AG08395 (cell line): ENCODE measurements at regions not wholly inside any gene's neighbourhood (a gene's known extent, or its start where the extent isn't known, plus 50 kb on each side); places are given as distances from the start of the nearest gene placed in this dataset.
"Not testable (repeated sequence)": the region's sequence is repeated elsewhere in the genome, so short reads cannot be mapped to it uniquely, and the experiment has no call there.

Experiments
- DNase-seq: peaks from one replicate; pipeline ENCODE4 v3.0.0; 2012; ENCODE audit warnings: mixed read lengths, low spot score

- DNase-seq = no peak
These were observed 209.0 kb downstream of the RHOU start for GRCh38 chr1:228944296-228944695.

GRCh38 chr1:228944935-228945371, 209.7 kb downstream of the RHOU start:
- DNase-seq = peak; percentile 6

DNA sequence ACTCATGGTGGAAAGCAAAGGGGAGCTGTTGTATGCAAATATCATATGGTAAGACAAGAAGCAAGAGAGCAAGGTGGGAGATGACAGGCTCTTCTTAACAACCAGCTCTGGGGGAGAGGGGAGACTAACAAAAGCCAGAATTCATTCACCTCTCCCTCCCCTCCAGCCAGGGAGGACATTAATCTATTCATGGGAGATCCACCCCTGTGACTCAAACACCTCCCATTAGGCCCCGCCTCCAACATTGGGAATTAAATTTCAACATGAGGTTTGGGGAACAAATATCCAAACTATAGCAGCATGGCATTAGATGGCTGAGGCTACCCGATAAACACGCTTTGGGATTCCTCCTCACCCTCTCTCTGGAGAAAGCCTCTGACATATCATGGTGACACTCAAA, 210.6 kb downstream of the RHOU start:
- DNase-seq = no peak

DNA sequence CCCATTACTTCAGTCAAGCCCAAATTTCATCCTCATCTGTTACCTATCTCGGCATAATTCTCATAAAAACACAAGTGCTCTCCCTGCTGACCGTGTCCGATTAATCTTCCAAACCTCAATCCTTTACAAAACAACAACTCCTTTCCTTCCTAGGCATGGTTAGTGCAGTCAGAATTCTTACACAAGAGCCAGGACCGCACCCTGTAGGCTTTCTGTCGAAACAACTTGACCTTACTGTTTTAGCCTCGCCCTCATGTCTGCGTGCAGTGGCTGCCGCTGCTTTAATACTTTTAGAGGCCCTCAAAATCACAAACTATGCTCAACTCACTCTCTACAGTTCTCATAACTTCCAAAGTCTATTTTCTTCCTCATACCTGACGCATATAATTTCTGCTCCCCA, 214.3 kb downstream of the RHOU start:
- DNase-seq = not testable (repeated sequence)

GRCh38 chr1:228953207-228953606, 217.9 kb downstream of the RHOU start:
- DNase-seq = no peak

DNA sequence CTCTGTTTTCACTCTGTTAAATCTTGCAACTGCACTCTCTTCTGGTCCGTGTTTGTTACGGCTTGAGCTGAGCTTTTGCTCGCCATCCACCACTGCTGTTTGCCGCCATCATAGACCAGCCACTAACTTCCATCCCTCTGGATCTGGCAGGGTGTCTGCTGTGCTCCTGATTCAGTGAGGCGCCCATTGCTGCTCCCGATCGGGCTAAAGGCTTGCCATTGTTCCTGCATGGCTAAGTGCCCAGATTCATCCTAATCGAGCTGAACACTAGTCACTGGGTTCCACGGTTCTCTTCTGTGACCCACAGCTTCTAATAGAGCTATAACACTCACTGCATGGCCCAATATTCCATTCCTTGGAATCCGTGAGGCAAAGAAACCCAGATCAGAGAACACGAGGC, 218.5 kb downstream of the RHOU start:
- not testable (repeated sequence) for DNase-seq

GRCh38 chr1:228955691-228956090, 220.4 kb downstream of the RHOU start:
- DNase-seq = peak; percentile 83

- no peak for DNase-seq
These were observed 221.6 kb downstream of the RHOU start for GRCh38 chr1:228956864-228957263.

DNA sequence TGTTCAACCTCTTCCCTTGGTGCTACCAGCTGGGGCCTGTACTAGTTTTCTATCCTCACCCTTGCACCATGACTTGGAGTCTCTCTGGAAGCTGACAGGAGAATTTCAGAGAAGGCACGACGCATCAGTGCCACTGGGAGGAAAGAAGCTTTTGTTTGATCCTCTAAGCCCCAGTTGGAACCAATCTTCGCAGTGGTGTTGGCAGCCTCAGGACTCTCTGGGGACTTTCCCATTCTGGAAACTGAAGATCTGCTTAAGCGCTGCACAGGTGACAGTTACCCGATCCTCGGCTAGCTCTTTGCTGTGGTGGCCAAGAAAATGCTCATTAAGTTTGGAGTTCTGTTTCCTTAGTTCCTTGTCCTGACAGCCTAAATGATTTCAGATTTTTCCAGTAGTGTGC, 222.3 kb downstream of the RHOU start:
- DNase-seq = no peak

DNA sequence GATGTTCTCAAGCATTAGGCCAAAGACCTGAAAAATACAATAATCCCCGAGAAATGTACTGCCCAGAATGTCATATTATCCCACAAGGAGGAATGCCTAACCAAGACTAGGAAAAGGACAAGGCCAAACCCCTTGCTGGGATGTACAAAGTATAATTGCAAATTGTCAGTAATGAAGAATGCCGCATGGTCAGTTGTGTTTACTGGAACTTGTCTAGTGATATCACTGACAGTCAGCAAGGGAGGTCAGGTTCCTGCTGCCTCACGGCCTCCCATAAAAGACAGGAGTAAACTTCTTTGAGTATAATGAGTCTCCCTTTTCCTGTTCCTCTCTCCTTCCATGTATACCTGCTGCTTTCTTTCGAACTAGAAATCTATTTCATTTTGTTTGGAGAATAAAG, 222.8 kb downstream of the RHOU start:
- no peak for DNase-seq

- no peak for DNase-seq
These were observed 223.5 kb downstream of the RHOU start for GRCh38 chr1:228958741-228959140.

DNA sequence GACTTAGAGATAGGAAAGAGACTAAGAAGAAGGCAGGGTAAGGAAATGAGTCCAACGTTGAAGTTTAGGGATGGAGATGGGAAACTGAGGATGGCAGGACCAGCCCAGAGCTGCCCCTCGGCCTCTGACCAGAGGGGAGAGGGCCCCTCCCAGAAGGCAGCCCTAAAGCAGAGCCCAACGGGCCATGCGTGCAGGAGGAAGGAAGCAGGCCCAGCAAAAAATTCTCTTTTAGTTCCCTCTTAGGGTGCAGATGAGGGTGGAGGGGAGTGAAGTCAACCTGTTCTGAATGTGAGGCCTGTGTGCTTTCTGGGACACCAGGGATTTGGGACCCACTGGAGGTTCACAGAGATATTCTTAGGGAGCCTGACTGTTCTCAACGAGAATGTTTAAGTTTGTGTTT, 225.4 kb downstream of the RHOU start:
- DNase-seq = no peak

- DNase-seq = no peak
These were observed 226.2 kb downstream of the RHOU start for GRCh38 chr1:228961511-228961910.

GRCh38 chr1:228963795-228964177, 228.5 kb downstream of the RHOU start:
- DNase-seq = no peak

GRCh38 chr1:228964178-228965089, 229.2 kb downstream of the RHOU start:
- DNase-seq = peak; percentile 67

DNA sequence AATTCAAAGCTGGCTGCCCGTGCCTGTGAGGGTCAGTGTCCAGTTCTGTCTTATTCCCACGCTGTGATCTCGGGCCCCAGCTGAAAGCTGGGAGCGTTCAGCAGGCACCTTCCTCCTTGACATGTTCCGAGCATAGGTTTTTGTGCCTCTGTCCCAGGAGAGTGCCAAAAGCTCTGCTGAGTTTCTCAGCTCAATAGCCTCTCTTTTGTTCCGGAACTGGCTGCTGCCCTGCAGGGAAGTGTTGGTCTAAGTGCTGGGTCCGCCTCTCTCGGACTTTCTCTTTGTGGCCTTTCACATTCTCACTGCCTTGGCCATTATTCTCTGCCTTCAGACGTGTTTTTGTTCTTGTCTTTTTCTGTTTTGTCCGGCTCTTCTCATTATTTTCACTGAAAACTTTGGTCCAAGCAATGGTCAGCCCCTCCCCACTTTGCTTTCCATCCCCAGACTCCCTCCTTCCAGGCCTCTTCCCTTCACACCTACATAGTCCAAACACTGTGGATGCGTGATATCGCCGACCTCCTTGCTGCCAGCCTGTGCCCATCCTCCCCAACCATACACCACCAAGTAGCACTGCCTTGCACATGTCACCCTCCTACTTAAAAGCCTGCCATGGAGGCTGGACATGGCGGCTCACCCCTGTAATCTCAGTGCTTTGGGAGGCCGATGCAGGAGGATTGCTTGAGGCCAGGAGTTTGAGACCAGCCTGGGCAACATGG, 233.8 kb downstream of the RHOU start:
- no peak for DNase-seq

DNA sequence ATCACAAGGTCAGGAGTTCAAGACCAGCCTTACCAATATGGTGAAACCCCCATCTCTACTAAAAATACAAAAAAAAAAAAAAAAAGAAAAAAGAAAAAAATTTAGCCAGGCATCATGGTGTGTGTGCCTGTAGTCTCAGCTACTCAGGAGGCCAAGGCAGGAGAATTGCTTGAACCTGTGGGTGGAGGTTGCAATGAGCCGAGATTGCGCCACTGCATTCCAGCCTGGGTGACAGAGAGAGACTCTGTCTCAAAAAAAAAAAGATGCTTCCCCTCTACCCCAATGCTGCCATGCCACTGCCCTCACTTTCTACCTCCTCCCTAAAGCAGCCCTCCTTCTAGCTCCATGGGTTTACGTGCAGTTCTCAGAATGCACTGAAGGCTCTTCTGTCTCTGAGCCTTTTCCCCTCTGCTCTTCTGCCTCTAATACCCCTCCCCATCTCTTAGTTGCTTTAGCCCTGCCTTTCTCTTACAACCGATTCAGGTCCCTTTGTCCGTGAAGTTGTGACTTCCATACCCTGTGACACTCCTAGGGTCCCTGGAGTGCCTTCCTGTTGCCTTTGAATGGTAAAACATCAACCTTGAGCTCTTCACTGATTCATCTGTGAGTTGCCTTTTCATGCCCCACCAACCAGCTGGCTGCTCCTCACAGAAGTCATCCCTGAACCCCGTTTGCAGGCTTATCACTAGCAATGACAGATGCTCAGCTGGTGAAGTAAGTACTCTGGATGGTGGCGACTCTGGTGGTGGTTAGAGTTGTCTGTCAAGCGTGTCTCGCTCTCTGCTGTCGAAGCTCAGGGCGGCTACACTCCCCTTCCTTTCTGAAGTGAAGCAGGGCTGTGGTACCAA, 234.9 kb downstream of the RHOU start:
- no peak for DNase-seq

- DNase-seq = no peak
These were observed 237.3 kb downstream of the RHOU start for GRCh38 chr1:228972576-228972975.

GRCh38 chr1:228974273-228974672, 239.0 kb downstream of the RHOU start:
- no peak for DNase-seq

- DNase-seq = no peak
These were observed 240.1 kb downstream of the RHOU start for GRCh38 chr1:228975238-228975907.

DNA sequence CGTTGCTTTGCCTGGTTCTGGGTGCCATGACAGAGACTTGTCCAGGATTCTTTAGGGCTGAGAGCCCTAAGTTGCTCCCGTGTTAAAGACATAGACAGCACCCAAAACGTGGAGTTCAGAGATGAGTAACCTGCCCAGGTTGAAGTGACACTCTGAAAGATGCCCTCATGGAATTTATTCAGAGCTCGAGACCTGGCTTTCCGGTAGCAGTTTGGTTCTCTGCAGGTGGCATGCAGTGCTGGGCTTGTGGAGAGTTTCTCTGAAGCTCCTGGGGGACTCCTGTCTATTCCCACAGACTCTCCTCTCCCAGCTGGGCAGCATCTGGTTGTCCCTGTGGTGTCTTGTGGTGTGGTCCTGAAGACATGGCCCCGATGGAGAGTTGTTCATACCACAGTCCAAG, 241.0 kb downstream of the RHOU start:
- no peak for DNase-seq

GRCh38 chr1:228977307-228977706, 242.0 kb downstream of the RHOU start:
- no peak for DNase-seq
